ENCODE measurements at regions not wholly inside any gene's neighbourhood (a gene's known extent, or its start where the extent isn't known, plus 50 kb on each side); places are given as distances from the start of the nearest gene placed in this dataset.

- Histone ChIP-seq H3K36me3 (no peaks in the 10 kb centered on the region), H3K27ac (no peak overlapping the region), H3K27me3 (no peaks in the 10 kb centered on the region), H3K9me3 (no peaks in the 10 kb centered on the region), H3K4me1 (peaks cover 0 to 14% (median 0%) of the 10 kb centered on the region in 4 donors), H3K4me3 (no peak overlapping the region)
- TF ChIP-seq EP300 (IDR thresholded peaks at IDR 0.05) (no peak), CTCF (IDR thresholded peaks at IDR 0.05) (no peak), POLR2A (IDR thresholded peaks at IDR 0.05) (no peak)
- WGBS, 2 donors: 82 to 86% methylated on average over 1 of the region's 1 CpG
- no peak for DNase-seq (ENCODE audit: low spot score in 2 of 2)
Measured at GRCh38 chr12:42683266-42683665, 93.7 kb upstream of the PRICKLE1 start.

- H3K4me3 ChIP-seq: no peak overlapping the region
- H3K9me3 ChIP-seq: no peaks in the 10 kb centered on the region
- no peaks in the 10 kb centered on the region for H3K4me1 ChIP-seq
- 35 to 48% methylated on average over 4 of the region's 4 CpGs for WGBS, 2 donors
- no peaks in the 10 kb centered on the region for H3K27me3 ChIP-seq
- no peak for DNase-seq (ENCODE audit: low spot score in 2 of 2)
- no peak overlapping the region for H3K27ac ChIP-seq
- TF ChIP-seq CTCF (IDR thresholded peaks at IDR 0.05): no peak
- no peak for TF ChIP-seq POLR2A (IDR thresholded peaks at IDR 0.05)
- no peaks in the 10 kb centered on the region for H3K36me3 ChIP-seq
Measured at GRCh38 chr12:42679466-42679865, 89.9 kb upstream of the PRICKLE1 start.

- Histone ChIP-seq H3K4me1 (no peaks in the 10 kb centered on the region), H3K9me3 (no peaks in the 10 kb centered on the region), H3K4me3 (no peak overlapping the region), H3K27ac (no peak overlapping the region), H3K36me3 (no peaks in the 10 kb centered on the region), H3K27me3 (no peaks in the 10 kb centered on the region)
- DNase-seq (ENCODE audit: low spot score in 2 of 2): no peak
- 87 to 92% methylated on average over 2 of the region's 2 CpGs for WGBS, 2 donors
- TF ChIP-seq EP300 (IDR thresholded peaks at IDR 0.05): no peak
- no peak for TF ChIP-seq POLR2A (IDR thresholded peaks at IDR 0.05)
- no peak for TF ChIP-seq CTCF (IDR thresholded peaks at IDR 0.05)
Measured at GRCh38 chr12:42677461-42677860, 87.9 kb upstream of the PRICKLE1 start.

- no peak for DNase-seq (ENCODE audit: low spot score in 2 of 2)
- no peaks in the 10 kb centered on the region for H3K27me3 ChIP-seq
- no peaks in the 10 kb centered on the region for H3K9me3 ChIP-seq
- no peak overlapping the region for H3K27ac ChIP-seq
- TF ChIP-seq CTCF (IDR thresholded peaks at IDR 0.05) (no peak), POLR2A (IDR thresholded peaks at IDR 0.05) (no peak), EP300 (IDR thresholded peaks at IDR 0.05) (no peak)
- H3K4me3 ChIP-seq: no peak overlapping the region
- WGBS, 2 donors: 81 to 84% methylated on average over 3 of the region's 3 CpGs
- H3K4me1 ChIP-seq: no peaks in the 10 kb centered on the region
- no peaks in the 10 kb centered on the region for H3K36me3 ChIP-seq
Measured at GRCh38 chr12:42673535-42673934, 84.0 kb upstream of the PRICKLE1 start.

GRCh38 chr12:42670719-42671118 is 81.2 kb upstream of the PRICKLE1 start:
- Histone ChIP-seq H3K4me1 (no peaks in the 10 kb centered on the region), H3K36me3 (no peaks in the 10 kb centered on the region), H3K27ac (no peak overlapping the region), H3K9me3 (no peaks in the 10 kb centered on the region), H3K4me3 (no peak overlapping the region), H3K27me3 (no peaks in the 10 kb centered on the region)
- no peak for TF ChIP-seq POLR2A (IDR thresholded peaks at IDR 0.05)
- no peak for TF ChIP-seq EP300 (IDR thresholded peaks at IDR 0.05)
- no peak for TF ChIP-seq CTCF (IDR thresholded peaks at IDR 0.05)
- DNase-seq (ENCODE audit: low spot score in 2 of 2): no peak

Measured in tibial nerve (tissue), 4 donors.